ENCODE measurements at regions not wholly inside any gene's neighbourhood (a gene's known extent, or its start where the extent isn't known, plus 50 kb on each side); places are given as distances from the start of the nearest gene placed in this dataset.
A peak's percentile ranks its signal among the peaks of the same experiment; 100 is the strongest.

DNA sequence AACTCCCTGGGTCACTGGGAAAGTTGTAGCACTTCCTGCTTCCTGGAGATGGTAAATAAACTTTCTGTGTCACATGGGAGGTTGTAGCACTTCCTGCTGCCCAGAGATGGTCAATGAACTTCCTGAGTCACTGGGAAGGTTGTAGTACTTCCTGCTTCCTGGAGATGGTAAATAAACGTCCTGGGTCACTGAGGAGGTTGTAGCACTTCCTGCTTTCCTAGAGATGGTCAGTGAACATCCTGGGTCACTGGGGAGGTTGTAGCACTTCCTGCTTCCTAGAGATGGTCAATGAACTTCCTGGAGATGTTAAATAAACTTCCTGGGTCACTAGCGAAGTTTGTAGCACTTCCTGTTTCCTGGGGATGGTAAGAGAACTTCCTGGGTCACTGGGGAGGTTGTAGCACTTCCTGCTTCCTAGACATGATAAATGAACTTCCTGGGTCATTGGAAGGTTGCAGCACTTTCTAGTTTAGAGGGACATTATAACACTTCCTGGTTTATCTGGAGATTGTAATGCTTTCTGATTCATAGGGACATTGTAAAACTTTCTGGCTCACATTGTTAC lies 62.3 kb upstream of the CD99 start:
- Histone ChIP-seq H3K4me1 (ENCODE audit: low read length) (peaks cover 28% of the 10 kb centered on the region), H3K9me3 (ENCODE audit: insufficient read depth, low read length) (0 out of 2 replicates have a peak, but pooled peaks cover 6% of the 10 kb centered on the region), H3K27ac (ENCODE audit: low read length) (peak overlapping the region; percentile 85), H3K36me3 (replicated peaks; ENCODE audit: low read depth, low read length) (peaks cover 47% of the 10 kb centered on the region), H3K4me3 (ENCODE audit: low read length) (peak overlapping the region; percentile 57), H2AFZ (ENCODE audit: low read depth, low read length) (peak overlapping the region; percentile 71), H3K79me2 (ENCODE audit: low read length) (no peaks in the 10 kb centered on the region), H3K4me2 (ENCODE audit: low read length) (peak overlapping the region; percentile 51; the same call in 1 of the 2 replicates), H4K20me1 (ENCODE audit: insufficient read depth, low read length) (no peaks in the 10 kb centered on the region), H3K27me3 (ENCODE audit: low read depth, low read length) (no peaks in the 10 kb centered on the region), H3K9ac (ENCODE audit: low read length) (peak overlapping the region; percentile 0; the same call in 1 of the 2 replicates)
- TF ChIP-seq, protein P1, sequence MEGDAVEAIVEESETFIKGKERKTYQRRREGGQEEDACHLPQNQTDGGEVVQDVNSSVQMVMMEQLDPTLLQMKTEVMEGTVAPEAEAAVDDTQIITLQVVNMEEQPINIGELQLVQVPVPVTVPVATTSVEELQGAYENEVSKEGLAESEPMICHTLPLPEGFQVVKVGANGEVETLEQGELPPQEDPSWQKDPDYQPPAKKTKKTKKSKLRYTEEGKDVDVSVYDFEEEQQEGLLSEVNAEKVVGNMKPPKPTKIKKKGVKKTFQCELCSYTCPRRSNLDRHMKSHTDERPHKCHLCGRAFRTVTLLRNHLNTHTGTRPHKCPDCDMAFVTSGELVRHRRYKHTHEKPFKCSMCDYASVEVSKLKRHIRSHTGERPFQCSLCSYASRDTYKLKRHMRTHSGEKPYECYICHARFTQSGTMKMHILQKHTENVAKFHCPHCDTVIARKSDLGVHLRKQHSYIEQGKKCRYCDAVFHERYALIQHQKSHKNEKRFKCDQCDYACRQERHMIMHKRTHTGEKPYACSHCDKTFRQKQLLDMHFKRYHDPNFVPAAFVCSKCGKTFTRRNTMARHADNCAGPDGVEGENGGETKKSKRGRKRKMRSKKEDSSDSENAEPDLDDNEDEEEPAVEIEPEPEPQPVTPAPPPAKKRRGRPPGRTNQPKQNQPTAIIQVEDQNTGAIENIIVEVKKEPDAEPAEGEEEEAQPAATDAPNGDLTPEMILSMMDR (IDR thresholded peaks at IDR 0.05; ENCODE audit: low read depth, low read length), result no peak
- no peak for TF ChIP-seq EZH2phosphoT487 (IDR thresholded peaks at IDR 0.05; ENCODE audit: low read depth)

- H2AFZ ChIP-seq (ENCODE audit: low read depth, low read length), result peak overlapping the region; percentile 65; the same call in 1 of the 2 replicates
- no peak overlapping the region for H3K27ac ChIP-seq (ENCODE audit: low read length)
These were observed 63.7 kb upstream of the CD99 start for GRCh38 chrX:2627272-2627867.

DNA sequence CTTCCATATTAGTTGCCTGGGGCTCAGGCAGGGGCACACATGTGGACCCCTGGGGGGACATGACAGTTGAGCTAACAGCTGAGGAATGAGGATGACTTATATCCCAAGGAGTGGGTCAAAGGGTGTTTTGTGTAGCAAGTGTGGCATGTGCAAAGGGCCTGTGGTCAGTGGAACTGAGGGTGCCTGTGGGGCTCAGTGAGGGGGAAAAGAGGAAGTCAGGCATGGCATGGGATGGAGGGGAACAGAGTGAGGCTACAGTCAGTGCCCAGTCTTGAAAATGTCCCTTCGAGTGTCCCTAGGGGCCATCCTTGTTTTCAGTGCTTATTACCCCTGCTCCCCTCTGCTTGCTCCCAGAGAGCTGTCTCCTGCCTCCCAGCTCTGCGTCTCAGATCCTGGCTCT lies 64.3 kb upstream of the CD99 start:
- H3K36me3 ChIP-seq (replicated peaks; ENCODE audit: low read depth, low read length), result peaks cover 45% of the 10 kb centered on the region

More at GRCh38 chrX:2627272-2627867, 63.7 kb upstream of the CD99 start:
- TF ChIP-seq, protein P1 (IDR thresholded peaks at IDR 0.05; ENCODE audit: low read depth, low read length), result peak; percentile 90
- TF ChIP-seq EZH2phosphoT487 (IDR thresholded peaks at IDR 0.05; ENCODE audit: low read depth), result no peak
- H3K79me2 ChIP-seq (ENCODE audit: low read length), result no peaks in the 10 kb centered on the region
- peaks cover 23% of the 10 kb centered on the region for H3K4me1 ChIP-seq (ENCODE audit: low read length)
- H3K36me3 ChIP-seq (replicated peaks; ENCODE audit: low read depth, low read length), result peaks cover 47% of the 10 kb centered on the region
- no peak overlapping the region for H3K4me2 ChIP-seq (ENCODE audit: low read length)
- H3K27me3 ChIP-seq (ENCODE audit: low read depth, low read length), result no peaks in the 10 kb centered on the region
- no peak overlapping the region for H3K9ac ChIP-seq (ENCODE audit: low read length)
- no peaks in the 10 kb centered on the region for H4K20me1 ChIP-seq (ENCODE audit: insufficient read depth, low read length)
- 0 out of 2 replicates have a peak, but pooled peaks cover 6% of the 10 kb centered on the region for H3K9me3 ChIP-seq (ENCODE audit: insufficient read depth, low read length)
- no peak overlapping the region for H3K4me3 ChIP-seq (ENCODE audit: low read length)

GRCh38 chrX:2620576-2620975 lies 70.5 kb upstream of the CD99 start:
- Histone ChIP-seq H3K27ac (ENCODE audit: low read length) (no peak overlapping the region), H2AFZ (ENCODE audit: low read depth, low read length) (no peak overlapping the region), H3K4me3 (ENCODE audit: low read length) (no peak overlapping the region), H3K27me3 (ENCODE audit: low read depth, low read length) (no peaks in the 10 kb centered on the region), H3K4me1 (ENCODE audit: low read length) (peaks cover 2% of the 10 kb centered on the region), H3K79me2 (ENCODE audit: low read length) (no peaks in the 10 kb centered on the region), H3K4me2 (ENCODE audit: low read length) (no peak overlapping the region), H3K9me3 (ENCODE audit: insufficient read depth, low read length) (no peaks in the 10 kb centered on the region), H3K36me3 (replicated peaks; ENCODE audit: low read depth, low read length) (peaks cover 47% of the 10 kb centered on the region), H4K20me1 (ENCODE audit: insufficient read depth, low read length) (no peaks in the 10 kb centered on the region), H3K9ac (ENCODE audit: low read length) (no peak overlapping the region)
- no peak for TF ChIP-seq EZH2phosphoT487 (IDR thresholded peaks at IDR 0.05; ENCODE audit: low read depth)
- TF ChIP-seq, protein P1 (IDR thresholded peaks at IDR 0.05; ENCODE audit: low read depth, low read length), result no peak

More for the DNA sequence above, 64.3 kb upstream of the CD99 start:
- Histone ChIP-seq H4K20me1 (ENCODE audit: insufficient read depth, low read length) (no peaks in the 10 kb centered on the region), H3K4me1 (ENCODE audit: low read length) (peaks cover 17% of the 10 kb centered on the region; the same call in 1 of the 2 replicates), H3K4me3 (ENCODE audit: low read length) (no peak overlapping the region), H3K27ac (ENCODE audit: low read length) (no peak overlapping the region), H3K27me3 (ENCODE audit: low read depth, low read length) (no peaks in the 10 kb centered on the region), H3K79me2 (ENCODE audit: low read length) (no peaks in the 10 kb centered on the region), H3K4me2 (ENCODE audit: low read length) (no peak overlapping the region), H2AFZ (ENCODE audit: low read depth, low read length) (no peak overlapping the region; the same call in 1 of the 2 replicates), H3K9me3 (ENCODE audit: insufficient read depth, low read length) (0 out of 2 replicates have a peak, but pooled peaks cover 6% of the 10 kb centered on the region), H3K9ac (ENCODE audit: low read length) (no peak overlapping the region)
- no peak for TF ChIP-seq EZH2phosphoT487 (IDR thresholded peaks at IDR 0.05; ENCODE audit: low read depth)
- TF ChIP-seq, protein P1 (IDR thresholded peaks at IDR 0.05; ENCODE audit: low read depth, low read length), result no peak
